NT2/D1 (cell line): ENCODE measurements at regions not wholly inside any gene's neighbourhood (a gene's known extent, or its start where the extent isn't known, plus 50 kb on each side); places are given as distances from the start of the nearest gene placed in this dataset.

Source experiments
- SUZ12 ChIP-seq: IDR thresholded peaks from 2 replicates; pipeline ENCODE4 v1.6.1; 2011; ENCODE audit not compliant: insufficient read length, insufficient read depth; ENCODE audit errors: extremely low read depth
- ZNF274 ChIP-seq: IDR thresholded peaks from 2 replicates; pipeline ENCODE4 v1.6.1; 2011; ENCODE audit warnings: mild to moderate bottlenecking, low read depth, low read length

DNA sequence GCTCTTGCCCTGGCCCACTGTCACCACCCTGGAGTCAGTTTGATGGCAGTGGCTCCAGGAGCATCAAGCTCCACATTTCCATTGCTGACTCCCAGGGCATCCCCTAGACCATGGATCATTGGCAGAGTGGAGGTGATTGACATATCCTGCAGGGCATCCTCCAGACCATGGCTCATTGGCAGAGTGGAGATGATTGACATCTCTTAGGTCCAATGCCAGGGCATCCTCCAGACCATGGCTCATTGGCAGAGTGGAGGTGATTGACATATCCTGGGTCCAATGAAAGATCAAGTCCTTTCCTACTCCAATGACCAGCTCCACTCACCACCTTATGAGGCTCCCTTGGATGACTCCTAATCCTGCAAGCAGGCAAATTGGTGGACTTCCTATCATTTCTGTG lies 174.3 kb upstream of the NLRP1 start:
- TF ChIP-seq ZNF274: no peak
- TF ChIP-seq SUZ12: no peak
